ENCODE measurements at regions not wholly inside any gene's neighbourhood (a gene's known extent, or its start where the extent isn't known, plus 50 kb on each side); places are given as distances from the start of the nearest gene placed in this dataset.

- TF ChIP-seq CTCF (IDR thresholded peaks at IDR 0.05) = no peak
- TF ChIP-seq POLR2A (IDR thresholded peaks at IDR 0.05) = no peak
These were observed 173.5 kb downstream of the DLL1 start for GRCh38 chr6:170117111-170117972.
